PC-9 (cell line): ENCODE measurements at regions not wholly inside any gene's neighbourhood (a gene's known extent, or its start where the extent isn't known, plus 50 kb on each side); places are given as distances from the start of the nearest gene placed in this dataset.

Experiments used
- BruUV-seq: library from RNA; stranded (reverse); fragments of 400-500 nt; replicated peaks from 2 replicates; lab custom pipeline; 2021; lab: Mats Ljungman, UMichigan
- CTCF ChIA-PET: fragments of 300-600 bp; sonication (Branson Sonifier 250); formaldehyde crosslinking; loops from one replicate; lab custom pipeline; 2022; ENCODE audit warnings: antibody characterized with exemption; lab: Charles Lee
- POLR2A ChIA-PET: fragments of 300-600 bp; sonication (Branson Sonifier 250); formaldehyde crosslinking; loops from one replicate; lab custom pipeline; 2022; ENCODE audit warnings: antibody characterized with exemption; ENCODE audit not compliant: unreplicated experiment; lab: Charles Lee
- DNase-seq, 2 experiments: peaks; one replicate each; pipeline versions ENCODE4 v3.0.0 to v3.0.0-alpha.2; 2015 to 2022; ENCODE audit warnings: mixed read lengths in 1 of 2
- H2AFZ ChIP-seq: fragments of 200-600 bp; sonication (generic); 2 replicates; pipeline ENCODE4 v1.8.1; 2017; ENCODE audit warnings: antibody characterized with exemption
- H3F3A ChIP-seq: fragments of 200-600 bp; sonication (generic); 2 replicates; pipeline ENCODE4 v1.8.1; 2017; ENCODE audit warnings: antibody characterized with exemption, mild to moderate bottlenecking, low read depth; ENCODE audit not compliant: insufficient read depth
- H3K27ac ChIP-seq: fragments of 200-600 bp; sonication (generic); 2 replicates; pipeline ENCODE4 v1.6.1; 2016; ENCODE audit warnings: mixed run types
- H3K27me3 ChIP-seq: fragments of 200-600 bp; sonication (generic); 2 replicates; pipeline ENCODE4 v1.6.1; 2016; ENCODE audit warnings: low read depth, mixed run types; ENCODE audit not compliant: insufficient read depth
- H3K36me3 ChIP-seq: fragments of 200-600 bp; sonication (generic); 2 replicates; pipeline ENCODE4 v1.6.1; 2016; ENCODE audit warnings: low read depth, mixed run types
- H3K4me1 ChIP-seq: fragments of 200-600 bp; sonication (generic); replicated peaks from 2 replicates; pipeline ENCODE4 v1.6.1; 2016; ENCODE audit warnings: mixed run types; ENCODE audit not compliant: insufficient read depth
- H3K4me2 ChIP-seq: fragments of 200-600 bp; sonication (generic); 2 replicates; pipeline ENCODE4 v1.6.1; 2017; ENCODE audit warnings: mixed run types
- H3K4me3 ChIP-seq: fragments of 200-600 bp; sonication (generic); 2 replicates; pipeline ENCODE4 v1.6.1; 2016; ENCODE audit warnings: mixed run types
- H3K79me2 ChIP-seq: fragments of 200-600 bp; sonication (generic); 2 replicates; pipeline ENCODE4 v1.6.1; 2017; ENCODE audit warnings: low read depth, mixed run types
- H3K9me2 ChIP-seq: fragments of 200-600 bp; sonication (generic); 2 replicates; pipeline ENCODE4 v1.8.1; 2017; ENCODE audit warnings: mild to moderate bottlenecking; ENCODE audit not compliant: insufficient read depth
- H3K9me3 ChIP-seq: fragments of 200-600 bp; sonication (generic); 2 replicates; pipeline ENCODE4 v1.8.1; 2016; ENCODE audit warnings: low read depth; ENCODE audit not compliant: insufficient read depth
- H4K20me1 ChIP-seq: fragments of 200-600 bp; sonication (generic); 2 replicates; pipeline ENCODE4 v1.8.1; 2017; ENCODE audit not compliant: insufficient read depth
- EZH2 ChIP-seq: fragments of 200-600 bp; sonication (generic); IDR thresholded peaks from 2 replicates; pipeline ENCODE4 v1.8.0; 2017; ENCODE audit warnings: antibody characterized with exemption, low read depth
- intact Hi-C: fragments of 100-400 bp; cut with micrococcal nuclease; formaldehyde crosslinking; loops from one replicate; pipeline ENCODE4 v1.10.0; 2022; ENCODE audit not compliant: unreplicated experiment
- TF ChIP-seq, protein P1 (sequence below): fragments of 200-600 bp; sonication (generic); conservative IDR thresholded peaks from 2 replicates; pipeline ENCODE4 v1.6.1; 2017; ENCODE audit warnings: mixed run types, antibody characterized with exemption, mild to moderate bottlenecking, moderate library complexity

DNA sequence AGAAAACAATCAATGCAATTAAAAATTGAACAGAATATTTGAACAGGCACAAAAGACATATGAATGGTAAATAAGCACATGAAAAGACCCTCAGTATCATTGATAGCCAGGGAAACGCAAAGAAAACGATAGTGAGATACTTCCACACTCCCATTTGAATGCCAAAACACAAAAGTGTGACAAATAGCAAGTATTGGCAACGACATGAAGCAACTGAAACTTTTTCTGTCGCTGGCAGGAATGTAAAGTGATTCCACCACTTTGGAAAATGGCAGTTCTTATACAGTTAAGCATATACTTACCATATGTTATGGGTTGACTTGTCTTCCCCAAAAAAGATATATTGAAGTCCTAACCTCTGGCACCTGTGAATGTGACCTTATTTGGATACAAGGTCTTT is 62.9 kb upstream of the NAV2 start:
- no peaks in the 10 kb centered on the region for H3K9me2 ChIP-seq
- H3K4me3 ChIP-seq, result no peak overlapping the region
- no peaks in the 10 kb centered on the region for H4K20me1 ChIP-seq
- H3K4me1 ChIP-seq, result no peaks in the 10 kb centered on the region
- intact Hi-C loops, result loop anchor here (5.0 kb wide), 1 partner anchor 33 kb away; no protein-coding TSS in a partner anchor
- no peaks in the 10 kb centered on the region for H3K27me3 ChIP-seq
- no TSS peak for BruUV-seq
- TF ChIP-seq, protein P1, sequence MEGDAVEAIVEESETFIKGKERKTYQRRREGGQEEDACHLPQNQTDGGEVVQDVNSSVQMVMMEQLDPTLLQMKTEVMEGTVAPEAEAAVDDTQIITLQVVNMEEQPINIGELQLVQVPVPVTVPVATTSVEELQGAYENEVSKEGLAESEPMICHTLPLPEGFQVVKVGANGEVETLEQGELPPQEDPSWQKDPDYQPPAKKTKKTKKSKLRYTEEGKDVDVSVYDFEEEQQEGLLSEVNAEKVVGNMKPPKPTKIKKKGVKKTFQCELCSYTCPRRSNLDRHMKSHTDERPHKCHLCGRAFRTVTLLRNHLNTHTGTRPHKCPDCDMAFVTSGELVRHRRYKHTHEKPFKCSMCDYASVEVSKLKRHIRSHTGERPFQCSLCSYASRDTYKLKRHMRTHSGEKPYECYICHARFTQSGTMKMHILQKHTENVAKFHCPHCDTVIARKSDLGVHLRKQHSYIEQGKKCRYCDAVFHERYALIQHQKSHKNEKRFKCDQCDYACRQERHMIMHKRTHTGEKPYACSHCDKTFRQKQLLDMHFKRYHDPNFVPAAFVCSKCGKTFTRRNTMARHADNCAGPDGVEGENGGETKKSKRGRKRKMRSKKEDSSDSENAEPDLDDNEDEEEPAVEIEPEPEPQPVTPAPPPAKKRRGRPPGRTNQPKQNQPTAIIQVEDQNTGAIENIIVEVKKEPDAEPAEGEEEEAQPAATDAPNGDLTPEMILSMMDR, result no peak
- H3K9me3 ChIP-seq, result no peaks in the 10 kb centered on the region
- ChIA-PET CTCF (no interaction called here), POLR2A (interaction anchor here (0.6 to 0.7 kb wide), 2 partner anchors 19 to 562 kb away, joined by 3 to 7 read pairs; no protein-coding TSS in a partner anchor)
- DNase-seq, result no peak
- no peaks in the 10 kb centered on the region for H3K36me3 ChIP-seq
- H2AFZ ChIP-seq, result no peak overlapping the region
- no peak overlapping the region for H3K4me2 ChIP-seq
- H3K79me2 ChIP-seq, result no peaks in the 10 kb centered on the region
- H3F3A ChIP-seq, result no peaks in the 10 kb centered on the region
- no peak overlapping the region for H3K27ac ChIP-seq

DNA sequence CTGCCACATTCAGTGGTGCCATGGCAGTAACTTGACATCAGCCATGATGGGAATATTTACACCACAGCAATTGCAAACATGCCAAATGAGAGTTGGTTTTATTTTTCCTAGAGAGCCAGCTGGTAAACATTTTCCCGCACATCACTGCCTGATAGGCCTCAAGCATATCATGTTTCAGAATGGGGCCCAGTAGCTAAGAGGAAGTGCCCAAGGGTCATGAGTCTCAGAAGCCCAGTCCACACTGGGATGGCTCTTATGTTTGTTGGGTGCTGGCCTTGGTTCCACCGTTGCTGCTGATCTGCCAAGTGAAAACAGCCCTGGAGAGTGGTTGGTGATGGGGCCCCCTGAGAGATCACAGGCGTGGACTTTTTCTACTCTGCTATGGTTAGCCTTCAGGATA is 64.3 kb upstream of the NAV2 start:
- Histone ChIP-seq H3K79me2 (no peaks in the 10 kb centered on the region), H4K20me1 (no peaks in the 10 kb centered on the region), H3F3A (no peaks in the 10 kb centered on the region), H3K9me2 (no peaks in the 10 kb centered on the region), H3K27me3 (no peaks in the 10 kb centered on the region), H3K4me3 (no peak overlapping the region), H3K4me1 (no peaks in the 10 kb centered on the region), H2AFZ (no peak overlapping the region), H3K4me2 (no peak overlapping the region), H3K36me3 (no peaks in the 10 kb centered on the region), H3K9me3 (no peaks in the 10 kb centered on the region), H3K27ac (no peak overlapping the region)
- TF ChIP-seq, protein P1, result no peak
- TF ChIP-seq EZH2, result no peak
- ChIA-PET CTCF (no interaction called here), POLR2A (interaction anchor here (0.7 kb wide), 1 partner anchor 75 kb away, joined by 3 read pairs; no protein-coding TSS in a partner anchor)
- no peak for DNase-seq
- no TSS peak for BruUV-seq
- intact Hi-C loops, result loop anchor here (5.0 kb wide), 1 partner anchor 34 kb away; no protein-coding TSS in a partner anchor

DNA sequence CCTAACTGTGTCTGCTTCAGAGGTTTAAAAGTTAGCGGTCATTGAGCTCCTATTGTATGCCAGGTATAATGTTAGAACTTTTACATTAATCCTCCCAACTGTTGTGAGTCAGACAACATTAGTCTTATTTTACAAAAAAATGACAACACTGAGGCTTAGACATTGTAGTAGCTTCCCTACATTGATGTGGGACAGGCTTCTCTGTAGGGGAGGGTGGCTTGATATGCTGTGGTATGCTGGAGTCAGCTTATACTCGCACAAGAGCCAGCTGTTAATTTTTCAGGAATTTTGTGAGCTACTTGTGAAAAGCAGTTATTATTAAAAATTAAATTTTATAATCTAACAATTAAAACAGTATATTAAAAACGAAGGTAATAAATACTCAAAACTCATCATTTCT is 64.8 kb upstream of the NAV2 start:
- POLR2A ChIA-PET, result interaction anchor here (0.7 kb wide), 1 partner anchor 75 kb away, joined by 3 read pairs; no protein-coding TSS in a partner anchor
- H4K20me1 ChIP-seq, result no peaks in the 10 kb centered on the region

More for the DNA sequence above, 64.8 kb upstream of the NAV2 start:
- H3K27ac ChIP-seq, result no peak overlapping the region
- CTCF ChIA-PET, result no interaction called here
- no peak overlapping the region for H3K4me3 ChIP-seq
- H3K4me2 ChIP-seq, result no peak overlapping the region
- intact Hi-C loops, result loop anchor here (5.0 kb wide), 1 partner anchor 34 kb away; no protein-coding TSS in a partner anchor
- TF ChIP-seq, protein P1, result no peak
- H3K79me2 ChIP-seq, result no peaks in the 10 kb centered on the region
- no peaks in the 10 kb centered on the region for H3K36me3 ChIP-seq
- DNase-seq, result no peak
- H3K9me2 ChIP-seq, result no peaks in the 10 kb centered on the region
- H3K9me3 ChIP-seq, result no peaks in the 10 kb centered on the region
- no peaks in the 10 kb centered on the region for H3K27me3 ChIP-seq
- BruUV-seq, result no TSS peak
- H2AFZ ChIP-seq, result no peak overlapping the region
- H3F3A ChIP-seq, result peaks cover under 1% of the 10 kb centered on the region; the same call in 1 of the 2 replicates
- no peaks in the 10 kb centered on the region for H3K4me1 ChIP-seq
